HL-60 (cell line): ENCODE measurements at regions not wholly inside any gene's neighbourhood (a gene's known extent, or its start where the extent isn't known, plus 50 kb on each side); places are given as distances from the start of the nearest gene placed in this dataset.

Source experiments
- CTCF ChIP-seq: IDR thresholded peaks from one replicate; pipeline ENCODE4 v1.5.1; 2011; ENCODE audit warnings: low read length, control low read depth, inconsistent platforms; ENCODE audit not compliant: insufficient read depth
- GABPA ChIP-seq: IDR thresholded peaks from 2 replicates; pipeline ENCODE4 v1.6.1; 2012; ENCODE audit warnings: low read depth
- POLR2AphosphoS5 ChIP-seq: IDR thresholded peaks from 2 replicates; pipeline ENCODE4 v1.6.1; 2012; ENCODE audit warnings: low read depth
- REST ChIP-seq: IDR thresholded peaks from 2 replicates; pipeline ENCODE4 v1.6.1; 2012; ENCODE audit warnings: low read depth; ENCODE audit not compliant: insufficient replicate concordance
- SPI1 ChIP-seq: IDR thresholded peaks from 2 replicates; pipeline ENCODE4 v1.6.1; 2012; ENCODE audit warnings: low read depth, mild to moderate bottlenecking, borderline replicate concordance

GRCh38 chr15:47188758-47189507 is 528.4 kb upstream of the SEMA6D start:
- TF ChIP-seq CTCF = no peak
- no peak for TF ChIP-seq REST
- TF ChIP-seq POLR2AphosphoS5 = no peak
- no peak for TF ChIP-seq GABPA
- TF ChIP-seq SPI1 = no peak
